Body of pancreas (tissue), 4 donors: ENCODE measurements at regions not wholly inside any gene's neighbourhood (a gene's known extent, or its start where the extent isn't known, plus 50 kb on each side); places are given as distances from the start of the nearest gene placed in this dataset.

Source experiments
- ATAC-seq: fragments of 150-250 bp; one replicate; pipeline ENCODE4 v1.9.1; 2016
- DNase-seq, 4 donors: peaks; one replicate each; pipeline ENCODE4 v3.0.0-alpha.2; 2019
- H3K27ac ChIP-seq, 4 donors: fragments of 200-600 bp; sonication (generic); 1 replicate in 3 of 4; 2 replicates in 1 of 4; pipeline versions ENCODE4 v1.5.1 to v1.6.1; 2016 to 2019; ENCODE audit warnings: mild to moderate bottlenecking in 1 of 4, mixed read lengths in 1 of 4, moderate library complexity in 1 of 4
- H3K27me3 ChIP-seq, 2 donors: fragments of 200-600 bp; sonication (generic); one replicate each; pipeline ENCODE4 v1.6.0; 2016; ENCODE audit warnings: mild to moderate bottlenecking in 1 of 2
- H3K36me3 ChIP-seq, 2 donors: fragments of 200-600 bp; sonication (generic); replicated peaks in 1 of 2; 2 replicates each; pipeline ENCODE4 v1.5.1; 2016; ENCODE audit warnings: low read depth in 2 of 2; ENCODE audit not compliant: insufficient read depth in 1 of 2
- H3K4me1 ChIP-seq: fragments of 200-600 bp; sonication (generic); one replicate; pipeline ENCODE4 v1.6.0; 2016
- H3K4me3 ChIP-seq, 2 donors: fragments of 200-600 bp; sonication (generic); 1 replicate in 1 of 2; 2 replicates in 1 of 2; pipeline ENCODE4 v1.5.1; 2016 to 2019
- H3K9me3 ChIP-seq, 3 donors: fragments of 200-600 bp; sonication (generic); 1 replicate in 2 of 3; 2 replicates in 1 of 3; pipeline ENCODE4 v1.5.1; 2016
- CTCF ChIP-seq, 7 experiments: fragments of 450-650 bp in 4 of 7; fragments of 200-600 bp in 3 of 7; sonication (generic) in 3 of 7; IDR thresholded peaks; one replicate each; pipeline ENCODE4 v1.5.1; 2016 to 2019; ENCODE audit warnings: antibody characterized with exemption in 7 of 7
- POLR2A ChIP-seq, 3 donors: fragments of 450-650 bp; IDR thresholded peaks; one replicate each; pipeline ENCODE4 v1.6.1; 2016; ENCODE audit warnings: antibody characterized with exemption in 3 of 3, mild to moderate bottlenecking in 2 of 3
- WGBS, 2 donors: methylation state at CpG; one replicate each; pipeline ENCODE4 v1.1.5; 2017; 5-methylcytosine and 5-hydroxymethylcytosine counted together
- intact Hi-C: fragments of 100-400 bp; cut with DNase I; formaldehyde crosslinking; loops from one replicate; pipeline ENCODE4 v1.15.1; 2023

DNA sequence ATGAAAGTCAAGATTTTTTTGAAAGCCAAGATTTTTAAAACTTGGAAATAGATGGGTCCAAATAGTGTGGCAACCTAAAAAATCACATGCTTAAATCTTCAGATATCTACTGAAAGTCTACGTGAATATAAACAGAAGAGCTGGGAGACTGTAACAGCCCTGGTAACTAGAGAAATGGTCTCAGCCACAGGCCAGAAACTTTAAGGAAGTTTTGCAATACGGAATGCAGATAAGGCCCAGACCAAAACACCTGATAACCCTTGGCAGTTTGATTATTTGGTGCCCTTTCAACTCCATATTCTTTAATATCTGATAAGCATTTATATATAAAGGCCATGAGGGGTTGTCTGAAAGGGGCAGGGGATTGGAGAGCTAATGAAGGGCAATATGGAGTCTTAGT is 537.3 kb upstream of the TGFBR2 start:
- ATAC-seq (no peak), DNase-seq (no peak)
- TF ChIP-seq POLR2A (IDR thresholded peaks at IDR 0.05): no peak
- no peak for TF ChIP-seq CTCF (IDR thresholded peaks at IDR 0.05)
- H3K9me3 ChIP-seq: no peaks in the 10 kb centered on the region
- WGBS, 2 donors: 32 to 51% methylated on average over 2 of the region's 2 CpGs
- H3K27me3 ChIP-seq: no peaks in the 10 kb centered on the region
- intact Hi-C loops: no loop called here
- no peak overlapping the region for H3K27ac ChIP-seq
- no peaks in the 10 kb centered on the region for H3K4me1 ChIP-seq
- no peaks in the 10 kb centered on the region for H3K36me3 ChIP-seq
- no peak overlapping the region for H3K4me3 ChIP-seq

- Histone ChIP-seq H3K27me3 (no peaks in the 10 kb centered on the region), H3K4me1 (no peaks in the 10 kb centered on the region), H3K9me3 (no peaks in the 10 kb centered on the region), H3K4me3 (no peak overlapping the region), H3K36me3 (no peaks in the 10 kb centered on the region), H3K27ac (no peak overlapping the region)
- no peak for DNase-seq
- ATAC-seq: no peak
- no peak for TF ChIP-seq POLR2A (IDR thresholded peaks at IDR 0.05)
- TF ChIP-seq CTCF (IDR thresholded peaks at IDR 0.05): no peak
- intact Hi-C loops: no loop called here
These were observed 533.4 kb upstream of the TGFBR2 start for GRCh38 chr3:30073040-30073439.

- no peak for TF ChIP-seq POLR2A (IDR thresholded peaks at IDR 0.05)
- TF ChIP-seq CTCF (IDR thresholded peaks at IDR 0.05): no peak
- Histone ChIP-seq H3K4me3 (no peak overlapping the region), H3K9me3 (no peaks in the 10 kb centered on the region), H3K4me1 (no peaks in the 10 kb centered on the region), H3K27me3 (no peaks in the 10 kb centered on the region), H3K36me3 (no peaks in the 10 kb centered on the region), H3K27ac (no peak overlapping the region)
- DNase-seq: no peak
- WGBS, 2 donors: 71 to 72% methylated on average over 1 of the region's 1 CpG
- no peak for ATAC-seq
- intact Hi-C loops: no loop called here
These were observed 532.8 kb upstream of the TGFBR2 start for GRCh38 chr3:30073622-30074021.

GRCh38 chr3:30075514-30075913 is 530.9 kb upstream of the TGFBR2 start:
- WGBS, 2 donors: 80 to 92% methylated on average over 2 of the region's 2 CpGs
- no peak for DNase-seq
- no peak overlapping the region for H3K4me3 ChIP-seq
- no peaks in the 10 kb centered on the region for H3K9me3 ChIP-seq
- no peak for ATAC-seq
- TF ChIP-seq CTCF (IDR thresholded peaks at IDR 0.05): no peak
- intact Hi-C loops: no loop called here
- no peak overlapping the region for H3K27ac ChIP-seq
- no peaks in the 10 kb centered on the region for H3K4me1 ChIP-seq
- H3K27me3 ChIP-seq: no peaks in the 10 kb centered on the region
- H3K36me3 ChIP-seq: no peaks in the 10 kb centered on the region

DNA sequence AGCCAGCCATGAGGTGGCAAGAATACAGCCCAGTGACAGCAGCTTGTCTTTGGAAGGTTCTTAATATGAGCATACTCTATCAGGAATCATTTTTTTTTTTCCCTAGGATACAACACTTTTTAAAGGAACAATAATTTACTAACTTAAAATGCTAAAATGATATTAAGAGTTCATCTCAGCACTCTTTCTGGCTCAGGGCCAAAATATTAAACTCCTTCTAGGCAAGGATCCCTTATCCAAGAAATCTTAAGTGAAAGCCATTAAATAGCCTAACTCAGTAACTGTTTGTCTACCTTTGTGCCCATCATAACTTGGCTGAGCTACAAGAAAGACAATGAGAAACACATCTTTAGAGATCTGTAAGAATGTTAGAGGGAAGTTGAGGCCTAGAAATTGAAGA is 529.5 kb upstream of the TGFBR2 start:
- no peaks in the 10 kb centered on the region for H3K27me3 ChIP-seq
- no peak for TF ChIP-seq CTCF (IDR thresholded peaks at IDR 0.05)
- no peak for TF ChIP-seq POLR2A (IDR thresholded peaks at IDR 0.05)
- H3K4me1 ChIP-seq: no peaks in the 10 kb centered on the region
- intact Hi-C loops: no loop called here
- no peak overlapping the region for H3K4me3 ChIP-seq
- ATAC-seq (no peak), DNase-seq (no peak)
- no peaks in the 10 kb centered on the region for H3K9me3 ChIP-seq
- H3K27ac ChIP-seq: no peak overlapping the region
- no peaks in the 10 kb centered on the region for H3K36me3 ChIP-seq
